WTC11 (cell line): ENCODE measurements at regions not wholly inside any gene's neighbourhood (a gene's known extent, or its start where the extent isn't known, plus 50 kb on each side); places are given as distances from the start of the nearest gene placed in this dataset.

ENCODE experiments used
- ATAC-seq: fragments of 200-7000 bp; cut with Tn5 transposase; 2 replicates; pipeline ENCODE4 v1.10.0; 2021; ENCODE audit warnings: mild to moderate bottlenecking, moderate library complexity
- CTCF ChIA-PET: fragments of 300-600 bp; sonication (Branson Sonifier 250); formaldehyde crosslinking; loops from one replicate; lab custom pipeline; 2021; ENCODE audit warnings: antibody characterized with exemption; lab: Charles Lee
- POLR2A ChIA-PET: fragments of 350-600 bp; sonication (Branson Sonifier 250); formaldehyde crosslinking; loops from one replicate; lab custom pipeline; 2021; ENCODE audit warnings: antibody characterized with exemption; lab: Charles Lee
- DNase-seq: peaks from one replicate; pipeline ENCODE4 v3.0.0; 2021; ENCODE audit warnings: low spot score
- H3K27ac Mint-ChIP-seq: 2 replicates; pipeline ENCODE4 v1.8.0; 2021; ENCODE audit warnings: mixed read lengths
- H3K27me3 Mint-ChIP-seq: 2 replicates; pipeline ENCODE4 v1.8.0; 2021; ENCODE audit warnings: low read depth, mild to moderate bottlenecking, moderate library complexity, mixed read lengths
- H3K36me3 Mint-ChIP-seq: 2 replicates; pipeline ENCODE4 v1.8.0; 2021; ENCODE audit warnings: mixed read lengths
- H3K4me1 Mint-ChIP-seq: 2 replicates; pipeline ENCODE4 v1.8.0; 2022; ENCODE audit warnings: mixed read lengths
- H3K4me3 Mint-ChIP-seq: 2 replicates; pipeline ENCODE4 v1.8.0; 2021; ENCODE audit warnings: mild to moderate bottlenecking, moderate library complexity, mixed read lengths
- H3K9me3 Mint-ChIP-seq: 2 replicates; pipeline ENCODE4 v1.8.0; 2021; ENCODE audit warnings: mixed read lengths
- CREM ChIP-seq: sonication (generic); formaldehyde crosslinking; IDR thresholded peaks from 2 replicates; pipeline ENCODE4 v1.8.1; 2022; ENCODE audit warnings: mild to moderate bottlenecking, missing genetic modification reagents, moderate library complexity
- ETV6 ChIP-seq: sonication (generic); formaldehyde crosslinking; IDR thresholded peaks from 2 replicates; pipeline ENCODE4 v1.8.1; 2022; ENCODE audit warnings: mild to moderate bottlenecking, missing genetic modification reagents
- GABPB1 ChIP-seq: sonication (generic); formaldehyde crosslinking; IDR thresholded peaks from 2 replicates; pipeline ENCODE4 v1.8.1; 2023; ENCODE audit warnings: mild to moderate bottlenecking, missing genetic modification reagents
- KAT7 ChIP-seq: sonication (generic); formaldehyde crosslinking; IDR thresholded peaks from 2 replicates; pipeline ENCODE4 v1.8.1; 2023; ENCODE audit warnings: missing genetic modification reagents, mild to moderate bottlenecking, borderline replicate concordance
- NFYB ChIP-seq: sonication (generic); formaldehyde crosslinking; conservative IDR thresholded peaks from 2 replicates; pipeline ENCODE4 v1.8.0; 2022; ENCODE audit warnings: low read depth, missing genetic modification reagents
- NR1H2 ChIP-seq: sonication (generic); formaldehyde crosslinking; IDR thresholded peaks from 2 replicates; pipeline ENCODE4 v1.9.0; 2021; ENCODE audit warnings: mild to moderate bottlenecking, moderate library complexity, missing genetic modification reagents
- NR3C1 ChIP-seq: sonication (generic); formaldehyde crosslinking; conservative IDR thresholded peaks from 2 replicates; pipeline ENCODE4 v1.8.1; 2023; ENCODE audit warnings: low read depth, mild to moderate bottlenecking, missing genetic modification reagents
- OVOL2 ChIP-seq: fragments of 250-450 bp; sonication (Bioruptor Pico); IDR thresholded peaks from 2 replicates; pipeline ENCODE4 v1.9.0; 2021; ENCODE audit warnings: mild to moderate bottlenecking, borderline replicate concordance
- ZBTB21 ChIP-seq: sonication (generic); formaldehyde crosslinking; IDR thresholded peaks from 2 replicates; pipeline ENCODE4 v1.8.1; 2023; ENCODE audit warnings: mild to moderate bottlenecking, missing genetic modification reagents, borderline replicate concordance
- ZNF121 ChIP-seq: sonication (generic); formaldehyde crosslinking; IDR thresholded peaks from 2 replicates; pipeline ENCODE4 v1.8.0; 2023; ENCODE audit warnings: missing genetic modification reagents
- ZNF138 ChIP-seq: sonication (generic); formaldehyde crosslinking; conservative IDR thresholded peaks from 2 replicates; pipeline ENCODE4 v1.8.1; 2022; ENCODE audit warnings: mild to moderate bottlenecking, moderate library complexity, missing genetic modification reagents
- ZNF219 ChIP-seq: sonication (generic); formaldehyde crosslinking; IDR thresholded peaks from 2 replicates; pipeline ENCODE4 v1.8.0; 2023; ENCODE audit warnings: missing genetic modification reagents, mild to moderate bottlenecking, borderline replicate concordance
- ZNF396 ChIP-seq: fragments of 250-450 bp; sonication (Bioruptor Pico); IDR thresholded peaks from 2 replicates; pipeline ENCODE4 v1.8.0; 2021; ENCODE audit warnings: mild to moderate bottlenecking, moderate library complexity, borderline replicate concordance
- ZNF512 ChIP-seq: sonication (generic); formaldehyde crosslinking; IDR thresholded peaks from 2 replicates; pipeline ENCODE4 v1.8.1; 2022; ENCODE audit warnings: missing genetic modification reagents, borderline replicate concordance
- TF ChIP-seq, protein P1 (sequence below): sonication (generic); formaldehyde crosslinking; IDR thresholded peaks from 2 replicates; pipeline ENCODE4 v1.8.0; 2023; ENCODE audit warnings: missing genetic modification reagents
- TF ChIP-seq, protein P2 (sequence below): sonication (generic); formaldehyde crosslinking; IDR thresholded peaks from 2 replicates; pipeline ENCODE4 v1.8.0; 2023; ENCODE audit warnings: missing genetic modification reagents, mild to moderate bottlenecking, borderline replicate concordance
- TF ChIP-seq, protein P3 (sequence below): sonication (generic); formaldehyde crosslinking; IDR thresholded peaks from 2 replicates; pipeline ENCODE4 v1.8.0; 2022; ENCODE audit warnings: mild to moderate bottlenecking, missing genetic modification reagents
- TF ChIP-seq, protein P4 (sequence below): sonication (generic); formaldehyde crosslinking; IDR thresholded peaks from 2 replicates; pipeline ENCODE4 v1.8.1; 2022; ENCODE audit warnings: low read depth, mild to moderate bottlenecking, moderate library complexity, missing genetic modification reagents, borderline replicate concordance
- TF ChIP-seq, protein P5 (sequence below): sonication (generic); formaldehyde crosslinking; IDR thresholded peaks from 2 replicates; pipeline ENCODE4 v1.8.0; 2022; ENCODE audit warnings: mild to moderate bottlenecking, missing genetic modification reagents

- ATAC-seq = no peak
- Mint-ChIP-seq H3K4me3 (no peak overlapping the region), H3K27ac (no peak overlapping the region; the same call in 1 of the 2 replicates), H3K36me3 (no peaks in the 10 kb centered on the region), H3K27me3 (no peaks in the 10 kb centered on the region), H3K9me3 (no peaks in the 10 kb centered on the region), H3K4me1 (peaks cover 20% of the 10 kb centered on the region)
- POLR2A ChIA-PET = no interaction called here
- CTCF ChIA-PET = interaction anchor here (1.1 kb wide), 1 partner anchor 255 kb away, joined by 3 read pairs; no protein-coding TSS in a partner anchor
- no peak for TF ChIP-seq ZNF219 (CRISPR knock-in tag)
- TF ChIP-seq ZNF396 (CRISPR knock-in tag) = no peak
- no peak for TF ChIP-seq NR3C1 (CRISPR knock-in tag)
- no peak for TF ChIP-seq KAT7
- no peak for TF ChIP-seq ZBTB21 (CRISPR knock-in tag)
- TF ChIP-seq, protein P1, sequence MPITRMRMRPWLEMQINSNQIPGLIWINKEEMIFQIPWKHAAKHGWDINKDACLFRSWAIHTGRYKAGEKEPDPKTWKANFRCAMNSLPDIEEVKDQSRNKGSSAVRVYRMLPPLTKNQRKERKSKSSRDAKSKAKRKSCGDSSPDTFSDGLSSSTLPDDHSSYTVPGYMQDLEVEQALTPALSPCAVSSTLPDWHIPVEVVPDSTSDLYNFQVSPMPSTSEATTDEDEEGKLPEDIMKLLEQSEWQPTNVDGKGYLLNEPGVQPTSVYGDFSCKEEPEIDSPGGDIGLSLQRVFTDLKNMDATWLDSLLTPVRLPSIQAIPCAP = no peak
- TF ChIP-seq, protein P2, sequence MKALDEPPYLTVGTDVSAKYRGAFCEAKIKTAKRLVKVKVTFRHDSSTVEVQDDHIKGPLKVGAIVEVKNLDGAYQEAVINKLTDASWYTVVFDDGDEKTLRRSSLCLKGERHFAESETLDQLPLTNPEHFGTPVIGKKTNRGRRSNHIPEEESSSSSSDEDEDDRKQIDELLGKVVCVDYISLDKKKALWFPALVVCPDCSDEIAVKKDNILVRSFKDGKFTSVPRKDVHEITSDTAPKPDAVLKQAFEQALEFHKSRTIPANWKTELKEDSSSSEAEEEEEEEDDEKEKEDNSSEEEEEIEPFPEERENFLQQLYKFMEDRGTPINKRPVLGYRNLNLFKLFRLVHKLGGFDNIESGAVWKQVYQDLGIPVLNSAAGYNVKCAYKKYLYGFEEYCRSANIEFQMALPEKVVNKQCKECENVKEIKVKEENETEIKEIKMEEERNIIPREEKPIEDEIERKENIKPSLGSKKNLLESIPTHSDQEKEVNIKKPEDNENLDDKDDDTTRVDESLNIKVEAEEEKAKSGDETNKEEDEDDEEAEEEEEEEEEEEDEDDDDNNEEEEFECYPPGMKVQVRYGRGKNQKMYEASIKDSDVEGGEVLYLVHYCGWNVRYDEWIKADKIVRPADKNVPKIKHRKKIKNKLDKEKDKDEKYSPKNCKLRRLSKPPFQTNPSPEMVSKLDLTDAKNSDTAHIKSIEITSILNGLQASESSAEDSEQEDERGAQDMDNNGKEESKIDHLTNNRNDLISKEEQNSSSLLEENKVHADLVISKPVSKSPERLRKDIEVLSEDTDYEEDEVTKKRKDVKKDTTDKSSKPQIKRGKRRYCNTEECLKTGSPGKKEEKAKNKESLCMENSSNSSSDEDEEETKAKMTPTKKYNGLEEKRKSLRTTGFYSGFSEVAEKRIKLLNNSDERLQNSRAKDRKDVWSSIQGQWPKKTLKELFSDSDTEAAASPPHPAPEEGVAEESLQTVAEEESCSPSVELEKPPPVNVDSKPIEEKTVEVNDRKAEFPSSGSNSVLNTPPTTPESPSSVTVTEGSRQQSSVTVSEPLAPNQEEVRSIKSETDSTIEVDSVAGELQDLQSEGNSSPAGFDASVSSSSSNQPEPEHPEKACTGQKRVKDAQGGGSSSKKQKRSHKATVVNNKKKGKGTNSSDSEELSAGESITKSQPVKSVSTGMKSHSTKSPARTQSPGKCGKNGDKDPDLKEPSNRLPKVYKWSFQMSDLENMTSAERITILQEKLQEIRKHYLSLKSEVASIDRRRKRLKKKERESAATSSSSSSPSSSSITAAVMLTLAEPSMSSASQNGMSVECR = no peak
- TF ChIP-seq, protein P3, sequence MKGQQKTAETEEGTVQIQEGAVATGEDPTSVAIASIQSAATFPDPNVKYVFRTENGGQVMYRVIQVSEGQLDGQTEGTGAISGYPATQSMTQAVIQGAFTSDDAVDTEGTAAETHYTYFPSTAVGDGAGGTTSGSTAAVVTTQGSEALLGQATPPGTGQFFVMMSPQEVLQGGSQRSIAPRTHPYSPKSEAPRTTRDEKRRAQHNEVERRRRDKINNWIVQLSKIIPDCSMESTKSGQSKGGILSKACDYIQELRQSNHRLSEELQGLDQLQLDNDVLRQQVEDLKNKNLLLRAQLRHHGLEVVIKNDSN (CRISPR knock-in tag) = no peak
- TF ChIP-seq OVOL2 = no peak
- TF ChIP-seq ZNF121 (CRISPR knock-in tag) = no peak
- no peak for TF ChIP-seq NR1H2
- DNase-seq = no peak
Observed at GRCh38 chr13:77985866-77986636, 67.4 kb upstream of the EDNRB start.

- ChIA-PET CTCF (interaction anchor here (0.5 kb wide), 1 partner anchor 50 kb away, joined by 3 read pairs; no protein-coding TSS in a partner anchor), POLR2A (no interaction called here)
- H3K27me3 Mint-ChIP-seq = no peaks in the 10 kb centered on the region
- TF ChIP-seq ZNF512 (CRISPR knock-in tag) (no peak), CREM (CRISPR knock-in tag) (no peak), GABPB1 (no peak), NFYB (CRISPR knock-in tag) (no peak), ZNF138 (CRISPR knock-in tag) (no peak), ETV6 (no peak)
- TF ChIP-seq, protein P4, sequence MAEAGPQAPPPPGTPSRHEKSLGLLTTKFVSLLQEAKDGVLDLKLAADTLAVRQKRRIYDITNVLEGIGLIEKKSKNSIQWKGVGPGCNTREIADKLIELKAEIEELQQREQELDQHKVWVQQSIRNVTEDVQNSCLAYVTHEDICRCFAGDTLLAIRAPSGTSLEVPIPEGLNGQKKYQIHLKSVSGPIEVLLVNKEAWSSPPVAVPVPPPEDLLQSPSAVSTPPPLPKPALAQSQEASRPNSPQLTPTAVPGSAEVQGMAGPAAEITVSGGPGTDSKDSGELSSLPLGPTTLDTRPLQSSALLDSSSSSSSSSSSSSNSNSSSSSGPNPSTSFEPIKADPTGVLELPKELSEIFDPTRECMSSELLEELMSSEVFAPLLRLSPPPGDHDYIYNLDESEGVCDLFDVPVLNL = no peak
- TF ChIP-seq, protein P5, sequence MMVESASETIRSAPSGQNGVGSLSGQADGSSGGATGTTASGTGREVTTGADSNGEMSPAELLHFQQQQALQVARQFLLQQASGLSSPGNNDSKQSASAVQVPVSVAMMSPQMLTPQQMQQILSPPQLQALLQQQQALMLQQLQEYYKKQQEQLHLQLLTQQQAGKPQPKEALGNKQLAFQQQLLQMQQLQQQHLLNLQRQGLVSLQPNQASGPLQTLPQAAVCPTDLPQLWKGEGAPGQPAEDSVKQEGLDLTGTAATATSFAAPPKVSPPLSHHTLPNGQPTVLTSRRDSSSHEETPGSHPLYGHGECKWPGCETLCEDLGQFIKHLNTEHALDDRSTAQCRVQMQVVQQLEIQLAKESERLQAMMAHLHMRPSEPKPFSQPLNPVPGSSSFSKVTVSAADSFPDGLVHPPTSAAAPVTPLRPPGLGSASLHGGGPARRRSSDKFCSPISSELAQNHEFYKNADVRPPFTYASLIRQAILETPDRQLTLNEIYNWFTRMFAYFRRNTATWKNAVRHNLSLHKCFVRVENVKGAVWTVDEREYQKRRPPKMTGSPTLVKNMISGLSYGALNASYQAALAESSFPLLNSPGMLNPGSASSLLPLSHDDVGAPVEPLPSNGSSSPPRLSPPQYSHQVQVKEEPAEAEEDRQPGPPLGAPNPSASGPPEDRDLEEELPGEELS = no peak
- TF ChIP-seq, protein P3 (CRISPR knock-in tag) = no peak
- ATAC-seq = no peak
- no peak overlapping the region for H3K27ac Mint-ChIP-seq
- peaks cover 17% of the 10 kb centered on the region for H3K4me1 Mint-ChIP-seq
- no peak overlapping the region for H3K4me3 Mint-ChIP-seq
- no peak for DNase-seq
- peaks cover 21% of the 10 kb centered on the region for H3K9me3 Mint-ChIP-seq
- H3K36me3 Mint-ChIP-seq = peaks cover 13% of the 10 kb centered on the region
Observed at GRCh38 chr13:77981281-77981881, 62.8 kb upstream of the EDNRB start.
